AG04450 (cell line): ENCODE measurements at regions not wholly inside any gene's neighbourhood (a gene's known extent, or its start where the extent isn't known, plus 50 kb on each side); places are given as distances from the start of the nearest gene placed in this dataset.

Source experiments
- CTCF ChIA-PET: fragments of 300-600, 350-600 bp; formaldehyde crosslinking; extraction: SDS; loops from one replicate; lab custom pipeline; 2022; ENCODE audit warnings: antibody characterized with exemption, inconsistent platforms; lab: Charles Lee
- POLR2A ChIA-PET: fragments of 350-600 bp; formaldehyde crosslinking; extraction: SDS; loops from one replicate; lab custom pipeline; 2021; ENCODE audit warnings: antibody characterized with exemption, inconsistent platforms; lab: Yijun Ruan, JAX
- DNase-seq: peaks from one replicate; pipeline ENCODE4 v3.0.0-alpha.2; 2011; ENCODE audit warnings: low read depth, low spot score
- H3K27ac ChIP-seq: one replicate; pipeline ENCODE4 v1.5.1; 2012; ENCODE audit warnings: low read depth, low read length, control low read depth
- H3K27me3 ChIP-seq: one replicate; pipeline ENCODE4 v1.6.0; 2012; ENCODE audit warnings: low read length; ENCODE audit not compliant: control insufficient read depth, insufficient read depth
- H3K4me3 ChIP-seq: 2 replicates; pipeline ENCODE4 v1.5.1; 2011; ENCODE audit warnings: mild to moderate bottlenecking, low read depth, low read length, control low read depth
- H3K9me3 ChIP-seq: 2 replicates; pipeline ENCODE4 v1.5.1; 2012; ENCODE audit warnings: low read length; ENCODE audit not compliant: control insufficient read depth, insufficient read depth
- TF ChIP-seq, protein P1 (sequence below): IDR thresholded peaks from 2 replicates; pipeline ENCODE4 v1.5.1; 2011; ENCODE audit warnings: low read depth, low read length, control low read depth, inconsistent platforms

DNA sequence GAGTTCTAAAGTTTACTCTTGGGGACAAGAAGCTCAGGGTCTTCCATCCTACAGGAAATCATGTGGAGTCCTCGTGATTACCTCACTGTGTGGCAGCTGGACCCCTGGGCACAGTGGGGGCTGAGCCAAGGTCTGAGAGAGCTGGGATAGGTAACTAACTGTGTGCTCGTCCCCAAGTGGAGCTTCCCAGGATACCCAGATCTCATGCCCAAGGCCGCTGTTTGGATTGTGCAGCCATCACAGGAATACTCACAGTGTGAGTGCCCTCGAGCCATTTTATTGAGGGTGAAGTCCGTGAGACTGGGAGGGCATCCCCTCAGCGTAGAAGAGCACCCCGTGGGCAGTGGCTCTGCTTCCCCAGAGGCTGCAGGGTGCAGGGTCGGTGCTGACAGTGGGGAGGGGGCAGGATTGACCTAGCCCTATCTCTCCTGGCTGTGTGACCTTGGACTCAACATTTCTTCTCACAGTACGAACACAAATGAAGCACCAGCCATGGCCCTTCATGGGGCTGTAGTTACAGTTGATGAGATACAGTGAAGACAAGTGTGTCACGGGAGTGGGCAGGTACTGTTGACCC lies 69.6 kb upstream of the LEP start:
- Histone ChIP-seq H3K27ac (no peak overlapping the region), H3K4me3 (no peak overlapping the region), H3K27me3 (peaks cover 68% of the 10 kb centered on the region), H3K9me3 (no peaks in the 10 kb centered on the region; the same call in 1 of the 2 replicates)
- TF ChIP-seq, protein P1, sequence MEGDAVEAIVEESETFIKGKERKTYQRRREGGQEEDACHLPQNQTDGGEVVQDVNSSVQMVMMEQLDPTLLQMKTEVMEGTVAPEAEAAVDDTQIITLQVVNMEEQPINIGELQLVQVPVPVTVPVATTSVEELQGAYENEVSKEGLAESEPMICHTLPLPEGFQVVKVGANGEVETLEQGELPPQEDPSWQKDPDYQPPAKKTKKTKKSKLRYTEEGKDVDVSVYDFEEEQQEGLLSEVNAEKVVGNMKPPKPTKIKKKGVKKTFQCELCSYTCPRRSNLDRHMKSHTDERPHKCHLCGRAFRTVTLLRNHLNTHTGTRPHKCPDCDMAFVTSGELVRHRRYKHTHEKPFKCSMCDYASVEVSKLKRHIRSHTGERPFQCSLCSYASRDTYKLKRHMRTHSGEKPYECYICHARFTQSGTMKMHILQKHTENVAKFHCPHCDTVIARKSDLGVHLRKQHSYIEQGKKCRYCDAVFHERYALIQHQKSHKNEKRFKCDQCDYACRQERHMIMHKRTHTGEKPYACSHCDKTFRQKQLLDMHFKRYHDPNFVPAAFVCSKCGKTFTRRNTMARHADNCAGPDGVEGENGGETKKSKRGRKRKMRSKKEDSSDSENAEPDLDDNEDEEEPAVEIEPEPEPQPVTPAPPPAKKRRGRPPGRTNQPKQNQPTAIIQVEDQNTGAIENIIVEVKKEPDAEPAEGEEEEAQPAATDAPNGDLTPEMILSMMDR: no peak
- CTCF ChIA-PET: interaction anchor here (1.1 kb wide), 1 partner anchor 38 kb away, joined by 4 read pairs; no protein-coding TSS in a partner anchor
- no peak for DNase-seq
- POLR2A ChIA-PET: no interaction called here

DNA sequence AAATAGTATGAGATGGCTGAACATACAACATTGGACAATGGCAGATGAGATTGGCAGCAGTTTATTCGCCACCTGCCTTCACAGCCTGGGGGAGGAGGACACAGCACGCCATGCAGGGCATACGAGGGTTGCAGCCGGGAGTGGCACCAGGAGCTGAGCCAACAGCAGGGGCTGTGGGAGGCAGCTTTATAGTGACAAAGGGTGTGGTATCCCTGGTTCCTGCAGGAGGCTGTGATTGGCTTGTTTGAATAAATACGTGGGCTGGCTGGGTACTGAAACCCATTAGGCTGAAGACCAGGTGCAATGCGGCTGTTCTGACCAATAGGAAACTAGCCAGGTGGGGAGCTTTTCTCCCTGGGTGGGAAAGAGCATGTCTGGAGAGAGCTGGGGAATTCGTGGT lies 68.9 kb upstream of the LEP start:
- Histone ChIP-seq H3K27ac (no peak overlapping the region), H3K4me3 (no peak overlapping the region), H3K9me3 (no peaks in the 10 kb centered on the region; the same call in 1 of the 2 replicates), H3K27me3 (peaks cover 63% of the 10 kb centered on the region)
- TF ChIP-seq, protein P1: no peak
- ChIA-PET CTCF (interaction anchor here (0.6 to 1.1 kb wide), 2 partner anchors 37 to 92 kb away, joined by 3 to 4 read pairs; no protein-coding TSS in a partner anchor), POLR2A (no interaction called here)
- no peak for DNase-seq

DNA sequence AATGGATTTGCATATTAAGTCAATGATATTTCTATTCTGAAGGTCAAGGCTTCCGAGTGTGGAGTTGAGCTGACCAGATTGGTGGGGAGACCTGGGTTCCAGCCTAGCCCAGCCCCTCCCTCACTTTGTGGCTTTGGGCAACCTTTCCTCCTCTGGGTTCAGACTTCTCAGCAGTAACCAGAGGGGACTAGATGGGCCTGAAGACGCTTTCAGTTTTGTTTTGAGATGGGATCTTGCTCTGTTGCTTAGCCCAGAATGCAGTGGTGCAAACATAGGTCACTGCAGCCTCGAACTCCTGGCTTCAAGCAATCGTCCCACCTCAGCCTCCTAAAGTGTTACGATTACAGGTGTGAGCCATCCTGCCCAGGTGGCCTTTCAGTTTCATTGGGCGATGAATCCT lies 68.1 kb upstream of the LEP start:
- POLR2A ChIA-PET: no interaction called here
- CTCF ChIA-PET: no interaction called here
- H3K27ac ChIP-seq: no peak overlapping the region

DNA sequence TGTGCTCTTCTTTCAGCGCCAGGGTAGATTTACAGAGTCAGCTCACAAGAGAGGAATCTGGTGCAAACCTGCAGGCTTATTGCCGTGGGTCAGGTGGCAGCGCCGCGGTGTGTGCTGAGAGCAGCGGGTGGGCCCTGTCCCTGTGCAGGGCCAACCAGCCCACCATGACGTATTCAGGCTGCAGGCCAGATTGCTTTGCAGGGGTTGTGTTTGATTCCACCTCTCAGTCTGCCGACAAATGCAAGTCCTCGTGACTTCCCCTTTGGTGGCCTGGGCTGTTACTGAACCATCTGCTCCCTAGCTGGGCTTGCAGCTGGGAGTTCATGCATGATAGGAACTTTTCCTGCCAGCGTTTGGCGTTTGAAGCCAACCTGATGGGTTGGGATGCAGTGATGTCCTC lies 66.7 kb upstream of the LEP start:
- TF ChIP-seq, protein P1: no peak
- POLR2A ChIA-PET: no interaction called here
- H3K9me3 ChIP-seq: no peaks in the 10 kb centered on the region
- H3K27ac ChIP-seq: no peak overlapping the region
- CTCF ChIA-PET: no interaction called here
- no peak for DNase-seq
- H3K4me3 ChIP-seq: no peak overlapping the region
- peaks cover 59% of the 10 kb centered on the region for H3K27me3 ChIP-seq

More for the DNA sequence above, 68.1 kb upstream of the LEP start:
- Histone ChIP-seq H3K9me3 (no peaks in the 10 kb centered on the region; the same call in 1 of the 2 replicates), H3K27me3 (peaks cover 63% of the 10 kb centered on the region), H3K4me3 (no peak overlapping the region)
- TF ChIP-seq, protein P1: no peak
- DNase-seq: no peak

DNA sequence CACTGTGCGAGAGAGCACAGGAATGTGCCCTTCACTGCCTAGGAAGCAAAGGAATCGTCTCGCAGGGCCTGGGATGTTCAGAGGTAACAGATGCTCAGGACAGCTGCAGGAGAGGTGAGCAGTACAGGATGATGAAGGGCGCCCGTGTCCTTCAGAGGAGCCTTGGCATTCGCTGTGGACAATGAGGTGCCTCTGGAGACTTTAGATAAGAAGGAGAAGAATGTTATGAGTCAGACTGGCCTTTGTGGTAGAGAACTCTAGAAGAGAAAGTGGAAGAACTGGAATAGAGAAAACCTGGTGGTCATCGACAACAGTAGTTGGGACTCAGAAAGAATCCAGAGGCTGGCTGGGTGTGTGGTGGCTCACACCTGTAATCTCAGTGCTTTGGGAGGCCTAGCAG lies 64.4 kb upstream of the LEP start:
- no peak for DNase-seq
- H3K27ac ChIP-seq: no peak overlapping the region
- ChIA-PET CTCF (no interaction called here), POLR2A (no interaction called here)
- H3K9me3 ChIP-seq: no peaks in the 10 kb centered on the region
- H3K4me3 ChIP-seq: no peak overlapping the region
- TF ChIP-seq, protein P1: no peak
- H3K27me3 ChIP-seq: peaks cover 45% of the 10 kb centered on the region
